OCI-LY3 (cell line): ENCODE measurements at regions not wholly inside any gene's neighbourhood (a gene's known extent, or its start where the extent isn't known, plus 50 kb on each side); places are given as distances from the start of the nearest gene placed in this dataset.

Experiments used
- EZH2phosphoT487 ChIP-seq: fragments of 200-600 bp; shearing (Covaris generic); IDR thresholded peaks from 2 replicates; pipeline ENCODE4 v1.6.1; 2018; ENCODE audit warnings: antibody characterized with exemption, mixed run types, low read depth
- TF ChIP-seq, protein P1 (sequence below): fragments of 200-600, 300-600 bp; sonication (generic); IDR thresholded peaks from 2 replicates; pipeline ENCODE4 v1.5.1; 2014; ENCODE audit warnings: antibody characterized with exemption, low read length, low read depth

DNA sequence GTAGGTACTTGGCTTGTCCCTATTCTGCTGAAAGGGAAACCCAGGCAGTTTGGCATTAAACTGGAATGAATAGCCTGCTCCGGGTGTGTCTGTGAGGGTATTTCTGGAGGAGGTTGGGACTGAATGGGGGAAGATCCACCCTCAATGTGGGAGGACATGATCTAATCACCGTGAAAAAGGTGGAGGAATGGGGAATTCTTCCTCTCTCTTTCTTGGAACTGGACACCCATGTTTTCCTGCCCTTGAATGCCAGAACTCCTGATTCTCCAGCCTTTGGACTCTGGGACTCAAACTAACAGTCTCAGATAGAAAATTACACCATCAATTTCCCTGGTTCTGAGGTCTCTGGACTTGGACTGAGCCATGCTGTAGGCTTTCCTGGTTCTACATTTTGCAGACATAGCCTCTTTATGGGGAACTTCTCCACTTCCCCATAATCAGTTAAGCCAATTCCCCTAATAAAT lies 391.7 kb downstream of the EDEM1 start:
- no peak for TF ChIP-seq EZH2phosphoT487
- TF ChIP-seq, protein P1, sequence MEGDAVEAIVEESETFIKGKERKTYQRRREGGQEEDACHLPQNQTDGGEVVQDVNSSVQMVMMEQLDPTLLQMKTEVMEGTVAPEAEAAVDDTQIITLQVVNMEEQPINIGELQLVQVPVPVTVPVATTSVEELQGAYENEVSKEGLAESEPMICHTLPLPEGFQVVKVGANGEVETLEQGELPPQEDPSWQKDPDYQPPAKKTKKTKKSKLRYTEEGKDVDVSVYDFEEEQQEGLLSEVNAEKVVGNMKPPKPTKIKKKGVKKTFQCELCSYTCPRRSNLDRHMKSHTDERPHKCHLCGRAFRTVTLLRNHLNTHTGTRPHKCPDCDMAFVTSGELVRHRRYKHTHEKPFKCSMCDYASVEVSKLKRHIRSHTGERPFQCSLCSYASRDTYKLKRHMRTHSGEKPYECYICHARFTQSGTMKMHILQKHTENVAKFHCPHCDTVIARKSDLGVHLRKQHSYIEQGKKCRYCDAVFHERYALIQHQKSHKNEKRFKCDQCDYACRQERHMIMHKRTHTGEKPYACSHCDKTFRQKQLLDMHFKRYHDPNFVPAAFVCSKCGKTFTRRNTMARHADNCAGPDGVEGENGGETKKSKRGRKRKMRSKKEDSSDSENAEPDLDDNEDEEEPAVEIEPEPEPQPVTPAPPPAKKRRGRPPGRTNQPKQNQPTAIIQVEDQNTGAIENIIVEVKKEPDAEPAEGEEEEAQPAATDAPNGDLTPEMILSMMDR: no peak
